ENCODE measurements at regions not wholly inside any gene's neighbourhood (a gene's known extent, or its start where the extent isn't known, plus 50 kb on each side); places are given as distances from the start of the nearest gene placed in this dataset.

GRCh38 chr2:187084524-187084923, 235.6 kb upstream of the ZSWIM2 start:
- in situ Hi-C loops (cut with HindIII; ENCODE audit: low sequenced_read_pairs), result no loop called here
- TF ChIP-seq CTCF (IDR thresholded peaks at IDR 0.05; ENCODE audit: low read depth, low read length, missing control alignments), result no peak
- no peak overlapping the region for H3K4me3 ChIP-seq (ENCODE audit: low read depth, low read length)
- no peak for DNase-seq (ENCODE audit: low read depth)

- TF ChIP-seq CTCF (IDR thresholded peaks at IDR 0.05; ENCODE audit: low read depth, low read length, missing control alignments), result no peak
- H3K4me3 ChIP-seq (ENCODE audit: low read depth, low read length), result no peak overlapping the region
- no peak for DNase-seq (ENCODE audit: low read depth)
- in situ Hi-C loops (cut with HindIII; ENCODE audit: low sequenced_read_pairs), result no loop called here
These were observed 232.5 kb upstream of the ZSWIM2 start for GRCh38 chr2:187081461-187081860.

GRCh38 chr2:187079901-187080300, 230.9 kb upstream of the ZSWIM2 start:
- in situ Hi-C loops (cut with HindIII; ENCODE audit: low sequenced_read_pairs), result no loop called here
- peak; percentile 77 for DNase-seq (ENCODE audit: low read depth)
- TF ChIP-seq CTCF (IDR thresholded peaks at IDR 0.05; ENCODE audit: low read depth, low read length, missing control alignments), result no peak
- H3K4me3 ChIP-seq (ENCODE audit: low read depth, low read length), result no peak overlapping the region

- DNase-seq (ENCODE audit: low read depth), result peak; percentile 6
- in situ Hi-C loops (cut with HindIII; ENCODE audit: low sequenced_read_pairs), result no loop called here
- H3K4me3 ChIP-seq (ENCODE audit: low read depth, low read length), result no peak overlapping the region
- TF ChIP-seq CTCF (IDR thresholded peaks at IDR 0.05; ENCODE audit: low read depth, low read length, missing control alignments), result no peak
These were observed 229.3 kb upstream of the ZSWIM2 start for GRCh38 chr2:187078297-187078696.

- no peak for DNase-seq (ENCODE audit: low read depth)
- no peak overlapping the region for H3K4me3 ChIP-seq (ENCODE audit: low read depth, low read length)
- in situ Hi-C loops (cut with HindIII; ENCODE audit: low sequenced_read_pairs), result no loop called here
- no peak for TF ChIP-seq CTCF (IDR thresholded peaks at IDR 0.05; ENCODE audit: low read depth, low read length, missing control alignments)
These were observed 226.7 kb upstream of the ZSWIM2 start for GRCh38 chr2:187075671-187076070.

- H3K4me3 ChIP-seq (ENCODE audit: low read depth, low read length), result no peak overlapping the region
- in situ Hi-C loops (cut with HindIII; ENCODE audit: low sequenced_read_pairs), result no loop called here
- no peak for DNase-seq (ENCODE audit: low read depth)
- TF ChIP-seq CTCF (IDR thresholded peaks at IDR 0.05; ENCODE audit: low read depth, low read length, missing control alignments), result no peak
These were observed 226.2 kb upstream of the ZSWIM2 start for GRCh38 chr2:187075199-187075635.

- DNase-seq (ENCODE audit: low read depth), result no peak
- in situ Hi-C loops (cut with HindIII; ENCODE audit: low sequenced_read_pairs), result no loop called here
- no peak for TF ChIP-seq CTCF (IDR thresholded peaks at IDR 0.05; ENCODE audit: low read depth, low read length, missing control alignments)
- no peak overlapping the region for H3K4me3 ChIP-seq (ENCODE audit: low read depth, low read length)
These were observed 209.2 kb upstream of the ZSWIM2 start for GRCh38 chr2:187058198-187058597.

Measured in astrocyte of the cerebellum (primary cell).